Fibroblast of the aortic adventitia (primary cell): ENCODE measurements at regions not wholly inside any gene's neighbourhood (a gene's known extent, or its start where the extent isn't known, plus 50 kb on each side); places are given as distances from the start of the nearest gene placed in this dataset.
A peak's percentile ranks its signal among the peaks of the same experiment; 100 is the strongest.

Experiments
- DNase-seq: peaks from one replicate; pipeline ENCODE4 v3.0.0-alpha.2; 2010; ENCODE audit warnings: low read depth
- H3K4me3 ChIP-seq: 2 replicates; pipeline ENCODE4 v1.5.1; 2011; ENCODE audit warnings: low read depth, mild to moderate bottlenecking, control low read depth, low read length, moderate library complexity
- CTCF ChIP-seq: IDR thresholded peaks from 2 replicates; pipeline ENCODE4 v1.5.1; 2011; ENCODE audit warnings: mild to moderate bottlenecking, low read length, control low read depth, inconsistent platforms; ENCODE audit not compliant: insufficient read depth

- TF ChIP-seq CTCF: no peak
- no peak for DNase-seq
- no peak overlapping the region for H3K4me3 ChIP-seq
Measured at GRCh38 chr3:146975032-146975431, 369.9 kb upstream of the PLSCR5 start.

GRCh38 chr3:146974001-146974400 is 368.9 kb upstream of the PLSCR5 start:
- no peak for DNase-seq
- no peak overlapping the region for H3K4me3 ChIP-seq
- TF ChIP-seq CTCF: no peak

- H3K4me3 ChIP-seq: no peak overlapping the region
- DNase-seq: peak; percentile 39
- no peak for TF ChIP-seq CTCF
Measured at GRCh38 chr3:146972726-146973125, 367.6 kb upstream of the PLSCR5 start.

- no peak for TF ChIP-seq CTCF
- no peak for DNase-seq
- no peak overlapping the region for H3K4me3 ChIP-seq
Measured at GRCh38 chr3:146970236-146970635, 365.1 kb upstream of the PLSCR5 start.

GRCh38 chr3:146969356-146969755 is 364.2 kb upstream of the PLSCR5 start:
- no peak for TF ChIP-seq CTCF
- H3K4me3 ChIP-seq: no peak overlapping the region
- peak; percentile 59 for DNase-seq

GRCh38 chr3:146968204-146968651 is 363.1 kb upstream of the PLSCR5 start:
- DNase-seq: peak; percentile 89
- H3K4me3 ChIP-seq: no peak overlapping the region
- no peak for TF ChIP-seq CTCF

- peak; percentile 76 for DNase-seq
- H3K4me3 ChIP-seq: no peak overlapping the region
- no peak for TF ChIP-seq CTCF
Measured at GRCh38 chr3:146967783-146968182, 362.6 kb upstream of the PLSCR5 start.
